ENCODE measurements at regions not wholly inside any gene's neighbourhood (a gene's known extent, or its start where the extent isn't known, plus 50 kb on each side); places are given as distances from the start of the nearest gene placed in this dataset.

GRCh38 chr10:121071901-121072300 lies 220.7 kb downstream of the WDR11 start:
- TF ChIP-seq, protein P1, sequence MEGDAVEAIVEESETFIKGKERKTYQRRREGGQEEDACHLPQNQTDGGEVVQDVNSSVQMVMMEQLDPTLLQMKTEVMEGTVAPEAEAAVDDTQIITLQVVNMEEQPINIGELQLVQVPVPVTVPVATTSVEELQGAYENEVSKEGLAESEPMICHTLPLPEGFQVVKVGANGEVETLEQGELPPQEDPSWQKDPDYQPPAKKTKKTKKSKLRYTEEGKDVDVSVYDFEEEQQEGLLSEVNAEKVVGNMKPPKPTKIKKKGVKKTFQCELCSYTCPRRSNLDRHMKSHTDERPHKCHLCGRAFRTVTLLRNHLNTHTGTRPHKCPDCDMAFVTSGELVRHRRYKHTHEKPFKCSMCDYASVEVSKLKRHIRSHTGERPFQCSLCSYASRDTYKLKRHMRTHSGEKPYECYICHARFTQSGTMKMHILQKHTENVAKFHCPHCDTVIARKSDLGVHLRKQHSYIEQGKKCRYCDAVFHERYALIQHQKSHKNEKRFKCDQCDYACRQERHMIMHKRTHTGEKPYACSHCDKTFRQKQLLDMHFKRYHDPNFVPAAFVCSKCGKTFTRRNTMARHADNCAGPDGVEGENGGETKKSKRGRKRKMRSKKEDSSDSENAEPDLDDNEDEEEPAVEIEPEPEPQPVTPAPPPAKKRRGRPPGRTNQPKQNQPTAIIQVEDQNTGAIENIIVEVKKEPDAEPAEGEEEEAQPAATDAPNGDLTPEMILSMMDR (IDR thresholded peaks at IDR 0.05 in 8 of 11, conservative IDR thresholded peaks at IDR 0.05 in 3 of 11) = no peak
- TF ChIP-seq POLR2AphosphoS5 (IDR thresholded peaks at IDR 0.05) = no peak
- no peak for TF ChIP-seq POLR2A (IDR thresholded peaks at IDR 0.05)
